ENCODE measurements at regions not wholly inside any gene's neighbourhood (a gene's known extent, or its start where the extent isn't known, plus 50 kb on each side); places are given as distances from the start of the nearest gene placed in this dataset.

GRCh38 chr5:5711592-5711991 is 289.1 kb downstream of the ICE1 start:
- no peak for DNase-seq

DNA sequence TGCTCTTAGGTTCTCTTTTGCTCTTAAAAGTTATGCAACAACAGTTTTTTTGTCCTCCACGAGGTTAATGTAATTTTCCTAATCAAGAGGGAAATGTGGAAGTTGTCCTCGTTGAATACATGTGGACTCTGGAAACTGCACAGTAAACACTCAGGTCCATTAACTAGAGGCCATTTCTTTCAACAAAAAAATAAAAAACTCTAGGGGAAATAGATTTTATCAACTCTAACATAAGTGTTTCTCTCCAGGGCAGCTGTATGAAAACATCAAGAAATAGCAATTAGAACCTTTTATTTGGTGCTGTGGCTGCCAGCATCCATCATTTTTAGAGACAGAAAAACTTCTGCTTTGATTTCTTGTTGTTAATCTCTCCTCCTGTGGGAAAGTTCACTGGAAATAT is 288.6 kb downstream of the ICE1 start:
- no peak for DNase-seq

GRCh38 chr5:5710471-5710870 is 288.0 kb downstream of the ICE1 start:
- no peak for DNase-seq

GRCh38 chr5:5708367-5708919 is 286.0 kb downstream of the ICE1 start:
- DNase-seq: no peak

DNA sequence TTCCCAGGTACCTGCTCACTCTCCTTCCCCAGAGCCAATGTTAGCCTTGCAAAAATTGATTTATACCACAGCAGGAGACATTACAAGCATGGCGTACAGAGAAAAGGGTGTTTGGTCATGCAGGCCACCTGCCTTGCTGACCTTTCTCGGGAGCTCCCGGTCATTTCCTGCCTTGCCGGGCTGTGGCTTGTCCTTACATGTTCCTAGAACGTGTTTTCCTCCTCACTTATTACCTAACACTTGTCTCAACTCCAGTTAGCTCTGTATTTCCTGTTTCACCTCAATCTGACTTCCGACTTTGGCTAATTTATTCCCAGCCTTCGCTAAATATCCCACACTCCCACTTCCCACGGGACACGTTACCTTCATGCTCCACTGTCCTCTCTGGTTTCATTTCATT is 282.5 kb downstream of the ICE1 start:
- DNase-seq: no peak

DNA sequence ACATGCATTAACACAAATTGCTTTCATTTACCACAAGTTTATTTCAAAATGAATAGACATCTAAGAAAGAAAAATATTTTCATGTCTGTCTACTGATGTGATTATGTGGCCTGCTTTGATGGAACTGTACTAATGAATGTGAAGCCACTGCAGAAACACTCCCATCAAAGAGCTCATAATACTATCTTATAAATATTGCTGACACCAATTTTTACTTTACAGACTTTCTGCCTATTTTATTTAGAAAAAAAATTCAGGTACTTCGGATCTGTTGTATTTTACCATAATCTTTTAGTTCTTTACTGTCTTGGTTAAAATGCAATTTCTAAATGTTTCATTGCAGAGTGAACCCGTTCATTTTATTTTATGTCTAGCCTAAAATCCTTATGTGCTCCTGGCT is 281.9 kb downstream of the ICE1 start:
- no peak for DNase-seq

- no peak for DNase-seq
Measured at GRCh38 chr5:5702934-5703333, 280.5 kb downstream of the ICE1 start.

GRCh38 chr5:5700549-5700948 is 278.1 kb downstream of the ICE1 start:
- DNase-seq: no peak

- DNase-seq: no peak
Measured at GRCh38 chr5:5699062-5699461, 276.6 kb downstream of the ICE1 start.

DNA sequence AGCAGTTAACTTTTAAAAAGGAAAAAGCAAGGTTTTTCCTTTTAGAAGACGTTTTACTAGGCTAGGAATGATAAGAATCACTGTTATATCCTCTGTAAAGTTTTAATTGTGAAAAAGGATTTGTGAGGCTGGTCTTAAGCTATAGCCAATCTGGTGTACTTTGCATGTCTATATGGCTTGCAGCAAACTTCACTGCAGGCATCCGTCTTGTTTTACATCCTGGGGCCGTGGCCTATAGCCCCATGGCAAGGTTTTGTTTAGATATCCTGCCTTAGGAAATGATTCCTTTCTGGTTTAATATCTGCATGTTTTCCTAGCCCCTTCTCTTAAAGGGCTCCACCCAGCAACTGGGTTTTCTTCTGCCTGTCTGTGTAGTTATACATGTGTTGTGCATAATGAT is 272.8 kb downstream of the ICE1 start:
- DNase-seq: no peak

GRCh38 chr5:5688925-5689310 is 266.4 kb downstream of the ICE1 start:
- DNase-seq: no peak

DNA sequence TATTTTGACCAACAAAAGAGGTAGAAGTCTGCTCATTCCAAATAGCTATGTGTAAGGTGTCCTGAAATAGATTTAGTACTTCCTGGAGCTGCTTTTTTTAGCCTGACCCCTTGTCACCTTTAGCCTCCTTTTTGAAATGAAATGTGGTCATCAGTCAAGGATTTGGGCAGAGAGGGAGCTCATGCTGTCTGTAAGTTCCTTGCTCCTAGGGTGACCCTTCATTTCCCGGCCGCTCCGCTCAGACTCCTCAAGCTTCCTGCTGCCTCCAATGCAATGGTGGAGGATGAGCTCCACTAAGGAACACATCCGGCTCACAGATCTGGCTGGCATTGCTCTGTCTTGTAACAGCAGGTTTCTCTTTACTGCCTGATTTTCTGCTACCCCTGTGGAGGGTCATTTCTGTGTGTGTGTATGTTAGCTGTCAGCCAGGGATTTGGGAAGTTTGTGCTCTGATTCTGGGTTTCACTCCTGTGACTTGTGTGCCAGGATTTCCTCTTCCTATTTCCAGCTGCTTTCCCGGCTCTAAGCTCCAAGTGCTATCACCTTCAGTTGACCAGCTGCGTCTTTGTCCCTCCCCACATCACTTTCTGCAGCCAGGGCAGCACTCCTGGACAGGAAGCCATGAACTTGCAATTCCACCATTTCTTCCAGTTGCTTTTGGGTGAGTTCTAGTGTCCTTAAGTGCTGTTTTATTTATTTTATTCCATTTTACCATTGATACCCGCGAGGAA is 265.9 kb downstream of the ICE1 start:
- DNase-seq: no peak

DNA sequence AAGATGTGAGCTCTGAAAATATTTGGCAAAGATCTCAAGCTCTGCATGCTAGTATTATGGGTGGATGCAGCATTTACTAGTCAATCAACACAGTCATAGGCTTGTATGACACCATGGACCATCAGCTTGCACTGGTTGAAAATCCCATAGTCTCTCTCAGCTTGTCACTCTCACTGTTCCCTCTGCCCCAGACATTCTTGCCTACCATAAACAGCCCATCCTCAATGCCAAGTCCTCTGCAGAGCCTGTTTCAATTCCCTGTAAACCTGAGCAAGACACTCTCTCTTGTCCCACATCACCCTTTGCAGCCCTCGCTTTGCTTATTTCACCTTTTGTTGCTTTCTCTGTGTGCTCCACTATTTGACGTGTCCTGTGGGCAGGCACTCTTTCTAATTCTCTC is 264.6 kb downstream of the ICE1 start:
- DNase-seq: no peak

DNA sequence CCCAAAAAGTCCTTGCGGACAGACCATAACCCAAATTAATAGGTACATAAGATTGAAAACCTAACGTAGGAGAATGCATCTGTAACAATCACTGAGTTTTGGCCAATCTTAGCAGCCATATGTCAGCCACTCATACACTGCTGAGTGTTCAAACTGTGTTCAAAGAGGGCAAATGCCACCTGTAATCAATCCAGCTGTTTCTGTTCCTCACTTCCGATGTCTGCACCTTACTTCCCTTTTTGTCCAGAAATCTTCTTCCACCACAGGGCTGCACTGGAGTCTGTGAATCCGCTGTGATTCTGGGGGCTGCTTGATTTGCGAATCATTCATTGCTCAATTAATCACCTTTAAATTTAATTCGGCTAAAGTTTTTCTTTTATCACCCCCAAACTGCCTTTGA is 263.9 kb downstream of the ICE1 start:
- DNase-seq: no peak

DNA sequence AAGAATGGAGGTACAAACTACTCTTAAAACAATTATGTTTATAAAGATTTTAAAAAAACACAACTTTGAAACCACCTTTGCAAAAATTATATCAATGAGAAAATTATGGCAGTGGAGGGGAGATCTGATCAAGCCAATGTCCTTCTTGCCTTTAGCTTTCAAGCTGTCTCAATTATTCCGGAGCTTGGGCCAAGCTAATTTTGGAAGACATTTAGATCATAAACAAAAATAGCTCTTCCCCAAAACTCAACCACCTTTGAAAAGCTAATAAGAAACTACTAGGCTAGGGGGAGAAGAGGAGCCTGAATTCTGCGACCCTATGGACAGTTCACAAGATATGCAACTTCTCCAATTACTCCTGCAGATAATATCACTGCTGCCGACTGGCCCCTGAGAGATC is 263.3 kb downstream of the ICE1 start:
- DNase-seq: no peak

DNA sequence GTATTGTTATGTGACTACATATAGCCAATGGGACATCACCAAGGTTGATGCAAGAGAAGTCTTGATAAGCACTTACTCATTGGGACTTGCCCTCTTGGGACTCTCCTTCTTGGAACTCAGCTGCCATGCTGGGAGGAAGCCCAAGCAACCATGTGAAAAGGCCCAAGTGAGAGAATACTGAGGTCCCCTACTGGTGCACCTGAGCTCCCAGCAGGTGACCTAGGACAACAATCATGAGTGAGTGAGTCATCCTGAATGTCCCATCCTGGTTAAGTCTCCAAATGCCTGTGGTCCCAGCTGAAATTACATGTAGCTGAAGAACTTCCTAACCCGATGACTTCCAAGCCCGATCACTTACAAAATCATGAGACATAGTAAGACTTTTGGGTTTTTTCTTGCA is 260.7 kb downstream of the ICE1 start:
- no peak for DNase-seq

- DNase-seq: no peak
Measured at GRCh38 chr5:5678909-5679308, 256.4 kb downstream of the ICE1 start.

GRCh38 chr5:5677738-5678137 is 255.3 kb downstream of the ICE1 start:
- DNase-seq: no peak

DNA sequence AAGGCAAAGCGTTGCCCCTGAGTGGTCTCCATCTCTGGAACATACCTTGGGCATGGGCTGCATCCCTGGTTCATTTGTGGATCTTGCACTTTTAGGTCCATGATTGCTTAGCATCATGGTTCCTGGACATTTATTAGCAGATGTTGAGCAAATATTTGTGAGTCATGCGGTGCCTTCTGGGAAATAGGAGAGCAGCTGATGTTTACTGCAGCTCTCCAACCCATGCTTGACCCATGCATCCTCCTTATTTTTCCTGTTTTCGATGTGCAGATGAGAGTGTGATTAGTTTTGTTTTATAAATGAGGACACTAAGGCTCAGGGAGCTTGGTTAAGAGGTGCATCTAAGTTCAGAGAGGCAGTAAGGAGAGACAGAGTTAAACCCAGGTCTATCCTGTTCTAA is 253.7 kb downstream of the ICE1 start:
- DNase-seq: no peak

- DNase-seq: no peak
Measured at GRCh38 chr5:5675511-5675910, 253.0 kb downstream of the ICE1 start.

GRCh38 chr5:5671823-5672222 is 249.3 kb downstream of the ICE1 start:
- no peak for DNase-seq

- DNase-seq: no peak
Measured at GRCh38 chr5:5667136-5667554, 244.7 kb downstream of the ICE1 start.

DNA sequence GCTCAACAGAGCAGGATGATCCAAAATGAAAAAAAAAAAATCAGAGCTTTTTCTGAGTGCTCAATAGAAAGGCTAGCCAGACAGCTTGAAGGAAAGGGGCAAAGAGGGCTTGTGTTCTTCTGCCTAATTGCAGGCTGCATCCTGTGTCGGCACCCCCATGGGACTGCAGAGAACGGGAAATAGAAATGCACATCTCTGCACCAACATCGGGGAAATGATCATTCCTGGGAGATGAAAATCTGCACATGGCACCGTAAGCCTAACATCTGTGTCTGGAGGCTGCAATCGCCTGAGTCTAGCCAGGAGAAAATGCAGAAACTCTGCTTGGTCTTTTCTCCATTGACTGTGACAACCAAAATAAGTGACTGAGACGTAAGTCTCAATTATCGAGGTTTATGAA is 243.9 kb downstream of the ICE1 start:
- no peak for DNase-seq

GRCh38 chr5:5666076-5666365 is 243.5 kb downstream of the ICE1 start:
- no peak for DNase-seq

All from OCI-M1 (cell line).